ENCODE measurements at regions not wholly inside any gene's neighbourhood (a gene's known extent, or its start where the extent isn't known, plus 50 kb on each side); places are given as distances from the start of the nearest gene placed in this dataset.

GRCh38 chr13:79906345-79906744 lies 425.4 kb downstream of the NDFIP2 start:
- TF ChIP-seq FOXM1 (IDR thresholded peaks at IDR 0.05; ENCODE audit: borderline replicate concordance) (no peak), BHLHE40 (IDR thresholded peaks at IDR 0.05; ENCODE audit: borderline replicate concordance) (no peak), TARDBP (IDR thresholded peaks at IDR 0.05) (no peak), FOXK2 (IDR thresholded peaks at IDR 0.05) (no peak), SP1 (IDR thresholded peaks at IDR 0.05) (no peak), L3MBTL2 (conservative IDR thresholded peaks at IDR 0.05) (no peak), NFRKB (IDR thresholded peaks at IDR 0.05) (no peak), ZNF384 (IDR thresholded peaks at IDR 0.05) (no peak), ELF4 (IDR thresholded peaks at IDR 0.05) (no peak), ARNT (IDR thresholded peaks at IDR 0.05) (no peak)
